COLO668 (cell line): ENCODE measurements at regions not wholly inside any gene's neighbourhood (a gene's known extent, or its start where the extent isn't known, plus 50 kb on each side); places are given as distances from the start of the nearest gene placed in this dataset.

Source experiments
- DNase-seq: peaks from one replicate; lab custom pipeline; 2025; ENCODE audit not compliant: unreplicated experiment; lab: John Stamatoyannopoulos, UW

GRCh38 chr2:117065912-117066311 lies 748.6 kb upstream of the DDX18 start:
- DNase-seq = no peak

GRCh38 chr2:117067900-117068299 lies 746.6 kb upstream of the DDX18 start:
- DNase-seq = no peak

- no peak for DNase-seq
These were observed 746.1 kb upstream of the DDX18 start for GRCh38 chr2:117068371-117068770.

- no peak for DNase-seq
These were observed 742.9 kb upstream of the DDX18 start for GRCh38 chr2:117071556-117072102.

GRCh38 chr2:117074756-117075155 lies 739.7 kb upstream of the DDX18 start:
- no peak for DNase-seq

GRCh38 chr2:117085256-117085655 lies 729.2 kb upstream of the DDX18 start:
- DNase-seq = no peak

GRCh38 chr2:117085737-117086136 lies 728.8 kb upstream of the DDX18 start:
- DNase-seq = no peak

GRCh38 chr2:117086174-117086942 lies 728.1 kb upstream of the DDX18 start:
- DNase-seq = no peak

- no peak for DNase-seq
These were observed 727.6 kb upstream of the DDX18 start for GRCh38 chr2:117086943-117087250.

GRCh38 chr2:117087535-117088291 lies 726.8 kb upstream of the DDX18 start:
- no peak for DNase-seq

- DNase-seq = no peak
These were observed 723.3 kb upstream of the DDX18 start for GRCh38 chr2:117091041-117091837.

- DNase-seq = no peak
These were observed 712.9 kb upstream of the DDX18 start for GRCh38 chr2:117101613-117102012.

- DNase-seq = no peak
These were observed 705.7 kb upstream of the DDX18 start for GRCh38 chr2:117108741-117109267.

GRCh38 chr2:117118994-117119393 lies 695.5 kb upstream of the DDX18 start:
- DNase-seq = no peak

GRCh38 chr2:117123362-117123761 lies 691.1 kb upstream of the DDX18 start:
- DNase-seq = no peak

- no peak for DNase-seq
These were observed 687.8 kb upstream of the DDX18 start for GRCh38 chr2:117126656-117127055.

- no peak for DNase-seq
These were observed 686.8 kb upstream of the DDX18 start for GRCh38 chr2:117127680-117128079.

- no peak for DNase-seq
These were observed 686.0 kb upstream of the DDX18 start for GRCh38 chr2:117128461-117128860.

- DNase-seq = no peak
These were observed 677.1 kb upstream of the DDX18 start for GRCh38 chr2:117137371-117137770.

- no peak for DNase-seq
These were observed 645.3 kb upstream of the DDX18 start for GRCh38 chr2:117169036-117169765.

- DNase-seq = no peak
These were observed 643.6 kb upstream of the DDX18 start for GRCh38 chr2:117170897-117171296.
